ENCODE measurements at regions not wholly inside any gene's neighbourhood (a gene's known extent, or its start where the extent isn't known, plus 50 kb on each side); places are given as distances from the start of the nearest gene placed in this dataset.
"Not testable (repeated sequence)": the region's sequence is repeated elsewhere in the genome, so short reads cannot be mapped to it uniquely, and the experiment has no call there.

DNA sequence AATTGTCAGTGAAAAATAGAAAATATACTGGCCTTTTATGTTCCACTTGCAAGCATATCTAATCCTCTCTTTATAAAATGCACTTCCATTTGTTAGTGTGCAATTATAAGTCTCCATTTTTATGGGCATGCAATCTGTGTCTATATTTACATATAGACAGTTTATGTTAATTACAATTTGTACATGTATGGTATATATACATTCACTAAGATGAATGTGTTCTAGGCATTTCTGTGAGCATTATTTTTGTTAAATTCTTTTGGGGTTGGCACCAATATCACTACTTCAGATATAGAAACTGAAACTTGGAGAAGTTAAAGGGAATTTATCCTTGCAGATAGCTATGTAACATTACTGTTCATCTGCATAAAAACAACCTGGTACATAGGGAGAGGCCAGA is 470.8 kb upstream of the LMO3 start:
- DNase-seq, result no peak

- no peak for DNase-seq
Observed at GRCh38 chr12:17076028-17076744, 470.2 kb upstream of the LMO3 start.

GRCh38 chr12:17064834-17065233 is 458.9 kb upstream of the LMO3 start:
- DNase-seq, result no peak

- DNase-seq, result no peak
Observed at GRCh38 chr12:17062267-17063036, 456.5 kb upstream of the LMO3 start.

DNA sequence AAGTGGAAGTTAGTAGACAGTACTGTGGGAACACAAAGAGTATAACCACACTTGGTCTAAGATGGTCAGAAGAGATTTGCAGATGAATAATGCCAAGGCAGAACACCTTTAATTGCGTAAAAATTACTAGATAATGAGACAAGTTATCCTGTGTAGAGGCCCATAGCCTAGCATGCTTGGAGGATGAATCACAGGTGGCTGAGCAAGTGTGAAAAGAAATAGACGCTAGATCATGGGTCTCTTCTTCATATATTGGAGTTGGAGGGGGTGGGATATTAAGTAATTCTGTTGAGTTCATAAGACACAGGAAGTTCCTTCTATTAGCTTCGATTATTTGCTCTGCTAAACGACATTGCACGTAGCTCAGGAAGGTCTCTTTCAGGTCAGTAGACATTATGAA is 454.3 kb upstream of the LMO3 start:
- DNase-seq, result no peak

- no peak for DNase-seq
Observed at GRCh38 chr12:17056546-17056945, 450.6 kb upstream of the LMO3 start.

DNA sequence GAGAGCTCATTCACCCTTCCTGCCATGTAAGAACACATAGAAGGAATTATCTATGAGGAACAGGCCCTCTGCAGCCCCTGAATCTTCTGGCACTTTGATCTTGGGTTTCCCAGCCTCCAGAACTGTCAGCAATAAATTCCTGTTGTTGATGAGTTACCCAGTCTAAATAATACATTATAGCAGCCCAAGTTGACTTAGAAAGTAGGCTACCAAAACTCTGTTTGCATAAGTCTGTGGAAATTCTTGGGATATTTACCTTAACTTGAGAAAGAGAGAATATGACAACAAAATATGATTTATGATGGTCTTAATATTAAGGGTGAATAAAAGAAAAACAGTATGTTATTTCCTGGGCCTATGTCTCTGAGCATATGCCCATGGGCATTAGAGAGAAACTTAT is 433.0 kb upstream of the LMO3 start:
- DNase-seq, result no peak

DNA sequence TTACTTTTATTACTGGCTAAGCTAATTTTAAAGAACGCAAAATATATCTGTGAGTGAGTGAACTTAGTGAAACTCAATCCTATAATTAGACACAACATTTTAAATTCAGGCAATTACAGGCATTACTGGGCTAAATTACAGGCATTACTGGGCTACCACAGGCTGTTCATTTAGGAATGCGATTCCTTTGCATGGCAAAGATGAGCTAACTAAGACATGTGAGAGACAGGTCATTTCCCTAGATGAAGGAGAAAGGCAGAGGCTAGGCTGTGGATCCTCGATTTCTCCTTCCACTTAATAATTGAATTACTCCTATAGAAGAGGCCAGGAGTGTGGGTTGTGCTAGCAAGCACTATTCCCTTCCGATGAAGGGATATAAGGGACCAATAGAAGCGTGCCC is 429.4 kb upstream of the LMO3 start:
- DNase-seq, result no peak

GRCh38 chr12:17030338-17030737 is 424.4 kb upstream of the LMO3 start:
- no peak for DNase-seq

GRCh38 chr12:17028348-17028747 is 422.4 kb upstream of the LMO3 start:
- DNase-seq, result no peak

- not testable (repeated sequence) for DNase-seq
Observed at GRCh38 chr12:17025424-17025823, 419.5 kb upstream of the LMO3 start.

GRCh38 chr12:17020765-17021164 is 414.8 kb upstream of the LMO3 start:
- DNase-seq, result no peak

DNA sequence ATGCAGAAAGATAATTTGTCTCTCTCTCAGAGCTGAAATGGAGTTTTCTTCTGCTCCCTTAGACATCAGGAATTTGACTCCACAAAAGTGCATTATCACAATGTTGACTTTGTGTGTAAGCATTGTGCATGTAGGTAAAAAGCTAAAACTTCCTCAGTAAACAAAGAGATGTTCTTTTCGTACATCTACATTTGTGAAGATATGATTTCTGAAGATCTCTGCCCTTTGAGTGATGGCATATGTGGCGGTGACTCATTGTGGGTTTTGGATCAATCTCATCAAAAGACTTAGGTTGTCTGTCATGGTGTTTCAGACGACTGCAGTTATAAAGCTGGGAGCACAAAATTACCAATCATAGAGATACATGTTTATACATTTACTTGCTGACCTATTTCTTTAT is 411.4 kb upstream of the LMO3 start:
- no peak for DNase-seq

- no peak for DNase-seq
Observed at GRCh38 chr12:17016116-17016864, 410.3 kb upstream of the LMO3 start.

DNA sequence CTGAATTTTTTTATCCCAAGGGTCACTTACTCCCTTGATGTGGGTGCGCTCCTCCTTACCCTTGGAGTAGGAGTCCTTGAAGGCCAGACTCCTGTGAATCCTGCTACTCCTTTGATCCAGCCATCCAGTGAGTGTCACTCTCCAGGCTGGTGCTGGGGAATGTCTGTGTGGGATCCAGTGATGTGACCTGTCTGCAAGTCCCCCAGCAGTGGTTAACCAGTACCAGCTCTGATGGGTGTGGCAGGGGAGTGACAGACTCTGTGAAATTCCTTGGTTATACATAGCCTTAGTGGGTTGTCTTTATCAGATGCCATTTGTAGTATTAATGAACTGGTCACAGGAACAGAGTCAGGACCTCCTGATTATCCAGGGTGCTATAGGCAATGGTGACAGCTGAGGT is 409.5 kb upstream of the LMO3 start:
- no peak for DNase-seq

- not testable (repeated sequence) for DNase-seq
Observed at GRCh38 chr12:17007442-17008040, 401.6 kb upstream of the LMO3 start.

GRCh38 chr12:16998538-16998937 is 392.6 kb upstream of the LMO3 start:
- DNase-seq, result not testable (repeated sequence)

DNA sequence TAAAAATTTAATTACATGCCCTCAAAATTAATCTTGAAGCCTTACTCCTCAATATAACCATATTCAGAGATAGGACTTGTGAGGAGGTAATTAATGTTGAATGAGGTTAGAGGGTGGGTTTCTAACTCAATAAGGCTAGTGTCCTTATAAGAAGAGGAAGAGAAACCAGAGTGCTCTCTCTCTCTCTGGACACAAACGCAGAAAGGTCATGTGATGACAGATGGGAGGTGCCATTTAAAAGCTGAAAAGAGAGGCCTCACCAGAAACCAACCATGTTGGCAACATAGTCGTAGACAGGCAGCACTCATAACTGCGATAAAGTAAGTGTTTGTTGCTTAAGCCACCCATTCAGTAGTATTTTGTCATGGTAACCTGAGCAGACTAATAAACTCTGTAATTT is 378.5 kb upstream of the LMO3 start:
- DNase-seq, result no peak

GRCh38 chr12:16972923-16973770 is 367.2 kb upstream of the LMO3 start:
- no peak for DNase-seq

DNA sequence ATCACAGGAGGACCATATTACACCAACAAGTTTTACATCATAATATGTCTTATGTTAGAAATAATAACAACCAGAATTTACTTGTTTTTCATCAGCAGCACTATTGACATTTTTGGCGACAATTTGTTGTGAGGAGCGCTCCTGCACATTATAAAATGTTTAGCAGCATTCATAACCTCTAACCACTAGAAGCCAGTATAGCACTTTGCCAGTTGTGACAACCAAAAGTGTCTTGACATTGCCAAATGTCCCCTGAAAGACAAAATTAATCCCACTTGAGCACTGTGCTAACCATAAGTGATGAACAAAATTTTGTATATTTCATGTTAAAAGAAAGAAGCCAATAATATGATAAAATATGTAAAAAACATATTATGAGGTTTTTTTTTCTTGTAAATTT is 356.9 kb upstream of the LMO3 start:
- no peak for DNase-seq

DNA sequence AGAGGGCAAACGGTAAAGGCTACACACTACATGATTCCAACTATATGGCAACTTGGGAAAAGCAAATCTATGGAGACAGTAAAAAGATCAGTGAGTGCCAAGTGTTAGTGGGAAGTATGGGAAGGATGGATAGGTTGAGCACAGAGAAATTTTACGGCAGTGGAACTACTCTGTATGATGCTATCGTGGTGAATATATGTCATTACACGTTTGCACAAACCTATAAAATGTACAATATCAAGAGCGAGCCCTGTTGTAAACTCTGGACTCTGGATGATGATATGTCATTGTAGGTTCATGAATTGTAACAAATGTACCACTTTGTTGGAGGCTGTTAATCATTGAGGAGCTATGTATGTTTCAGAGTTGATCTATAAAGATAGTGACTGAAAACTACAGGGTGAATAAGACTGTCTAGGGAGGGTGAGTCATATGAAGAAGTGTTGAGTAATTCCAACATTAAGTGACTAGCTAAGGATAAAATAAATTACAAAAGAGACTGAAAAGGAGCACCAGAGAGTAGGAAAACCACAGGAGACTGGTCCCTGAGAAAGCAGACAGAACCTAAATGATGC is 349.2 kb upstream of the LMO3 start:
- DNase-seq, result no peak
